ENCODE measurements at regions not wholly inside any gene's neighbourhood (a gene's known extent, or its start where the extent isn't known, plus 50 kb on each side); places are given as distances from the start of the nearest gene placed in this dataset.

- TF ChIP-seq, protein P1, sequence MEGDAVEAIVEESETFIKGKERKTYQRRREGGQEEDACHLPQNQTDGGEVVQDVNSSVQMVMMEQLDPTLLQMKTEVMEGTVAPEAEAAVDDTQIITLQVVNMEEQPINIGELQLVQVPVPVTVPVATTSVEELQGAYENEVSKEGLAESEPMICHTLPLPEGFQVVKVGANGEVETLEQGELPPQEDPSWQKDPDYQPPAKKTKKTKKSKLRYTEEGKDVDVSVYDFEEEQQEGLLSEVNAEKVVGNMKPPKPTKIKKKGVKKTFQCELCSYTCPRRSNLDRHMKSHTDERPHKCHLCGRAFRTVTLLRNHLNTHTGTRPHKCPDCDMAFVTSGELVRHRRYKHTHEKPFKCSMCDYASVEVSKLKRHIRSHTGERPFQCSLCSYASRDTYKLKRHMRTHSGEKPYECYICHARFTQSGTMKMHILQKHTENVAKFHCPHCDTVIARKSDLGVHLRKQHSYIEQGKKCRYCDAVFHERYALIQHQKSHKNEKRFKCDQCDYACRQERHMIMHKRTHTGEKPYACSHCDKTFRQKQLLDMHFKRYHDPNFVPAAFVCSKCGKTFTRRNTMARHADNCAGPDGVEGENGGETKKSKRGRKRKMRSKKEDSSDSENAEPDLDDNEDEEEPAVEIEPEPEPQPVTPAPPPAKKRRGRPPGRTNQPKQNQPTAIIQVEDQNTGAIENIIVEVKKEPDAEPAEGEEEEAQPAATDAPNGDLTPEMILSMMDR (IDR thresholded peaks at IDR 0.05; ENCODE audit: poor library complexity) = no peak
- TF ChIP-seq EZH2 (IDR thresholded peaks at IDR 0.05; ENCODE audit: borderline replicate concordance) = no peak
These were observed 2203.6 kb downstream of the PCDH9 start for GRCh38 chr13:65026505-65026904.

Measured in hepatocyte (in vitro differentiated cells).